ENCODE measurements at regions not wholly inside any gene's neighbourhood (a gene's known extent, or its start where the extent isn't known, plus 50 kb on each side); places are given as distances from the start of the nearest gene placed in this dataset.
"Not testable (repeated sequence)": the region's sequence is repeated elsewhere in the genome, so short reads cannot be mapped to it uniquely, and the experiment has no call there.

DNA sequence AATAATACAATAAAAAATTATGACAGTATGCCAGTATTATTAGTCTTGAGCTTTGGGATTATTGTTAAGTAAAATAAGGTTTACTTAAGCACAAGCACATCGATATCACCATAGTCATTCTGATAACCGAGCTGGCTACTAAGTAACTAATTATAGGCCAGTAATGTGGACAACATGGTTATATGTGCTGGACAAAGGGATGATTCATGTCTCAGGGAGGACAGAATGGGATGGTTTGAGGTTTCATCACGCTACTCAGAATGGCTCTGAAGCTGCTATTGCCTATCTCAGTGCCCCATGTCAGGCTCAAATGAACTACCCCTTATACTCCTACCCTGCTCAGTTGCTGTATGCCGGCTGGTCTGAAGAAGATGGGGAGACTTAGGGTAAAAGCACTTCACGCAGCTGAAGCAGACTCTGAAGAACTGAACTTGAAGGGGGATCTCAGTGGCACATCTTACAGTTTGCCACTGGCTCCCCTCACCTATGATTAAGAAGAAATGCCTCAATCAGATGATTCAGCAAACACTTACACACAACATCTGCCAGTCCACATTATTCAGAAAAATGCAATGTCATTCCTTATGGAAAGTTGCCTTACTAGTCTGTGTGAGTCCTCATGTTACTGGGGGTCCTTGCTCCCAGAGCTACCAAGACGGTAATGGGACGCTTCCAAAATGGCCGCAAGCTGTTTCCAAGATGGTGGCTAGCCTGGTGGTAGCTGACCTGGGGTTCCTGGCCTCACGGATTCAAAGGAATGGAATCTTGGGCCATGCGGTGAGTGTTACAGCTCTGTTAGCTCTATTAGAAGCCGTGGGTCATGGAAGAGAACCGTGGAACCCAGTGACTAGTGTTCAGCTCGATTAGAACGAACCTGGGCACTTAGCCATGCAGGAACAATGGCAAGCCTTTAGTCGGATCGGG lies 1098.6 kb downstream of the TAF11L14 start:
- no peak for DNase-seq
- in situ Hi-C loops (cut with HindIII; ENCODE audit: low pct_ligation_motif_present, low sequenced_read_pairs) = no loop called here
- Histone ChIP-seq H3K27ac (no peak overlapping the region), H3K36me3 (replicated peaks) (no peaks in the 10 kb centered on the region), H3K4me3 (ENCODE audit: low read depth, low read length) (no peak overlapping the region), H3K27me3 (replicated peaks) (no peaks in the 10 kb centered on the region)
- no peak for TF ChIP-seq CTCF (IDR thresholded peaks at IDR 0.05; ENCODE audit: low read depth, low read length, missing control alignments)

DNA sequence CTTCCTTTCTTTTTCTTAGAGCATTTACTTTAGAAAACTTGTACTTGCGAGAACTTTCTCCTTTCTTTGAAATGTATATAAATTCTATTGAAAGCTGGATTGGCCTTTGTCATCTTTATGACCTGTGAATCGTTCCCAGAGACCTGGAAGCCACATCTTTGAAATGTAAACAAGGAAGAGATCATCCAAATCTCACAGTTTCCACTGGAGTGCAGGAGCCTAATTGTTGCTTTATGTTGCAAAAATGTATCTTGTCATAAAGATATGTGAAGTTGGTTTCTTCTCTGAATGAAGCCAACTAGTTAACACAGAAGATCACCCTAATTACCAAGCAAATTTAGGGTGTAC lies 1101.8 kb downstream of the TAF11L14 start:
- Histone ChIP-seq H3K27ac (no peak overlapping the region), H3K4me3 (ENCODE audit: low read depth, low read length) (no peak overlapping the region), H3K27me3 (replicated peaks) (no peaks in the 10 kb centered on the region), H3K36me3 (replicated peaks) (no peaks in the 10 kb centered on the region)
- no peak for TF ChIP-seq CTCF (IDR thresholded peaks at IDR 0.05; ENCODE audit: low read depth, low read length, missing control alignments)
- in situ Hi-C loops (cut with HindIII; ENCODE audit: low pct_ligation_motif_present, low sequenced_read_pairs) = no loop called here
- no peak for DNase-seq

- DNase-seq; in situ Hi-C loops (cut with HindIII; ENCODE audit: low pct_ligation_motif_present, low sequenced_read_pairs); H3K27ac ChIP-seq: not testable (repeated sequence)
Measured at GRCh38 chr5:18736736-18737135, 1102.5 kb downstream of the TAF11L14 start.

DNA sequence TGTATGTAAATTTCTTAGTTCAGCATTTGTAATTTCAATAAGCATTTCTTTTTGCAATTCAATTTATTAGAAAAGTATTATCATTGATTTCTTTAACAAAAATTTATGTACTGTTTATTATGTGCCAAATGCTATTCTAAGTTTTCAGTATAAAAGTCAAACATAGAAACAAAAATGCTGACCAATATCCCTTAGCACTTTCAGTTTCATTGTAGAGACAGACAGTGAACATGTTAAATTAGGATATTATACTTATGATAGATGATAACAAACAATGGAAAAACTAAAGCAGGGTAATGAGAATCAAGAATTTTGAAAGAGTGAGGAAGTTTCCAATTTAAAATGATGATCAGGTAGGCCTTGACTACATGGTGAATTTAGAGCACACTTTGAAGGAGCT lies 1106.0 kb downstream of the TAF11L14 start:
- Histone ChIP-seq H3K27me3 (replicated peaks) (no peaks in the 10 kb centered on the region), H3K4me3 (ENCODE audit: low read depth, low read length) (no peak overlapping the region), H3K36me3 (replicated peaks) (no peaks in the 10 kb centered on the region), H3K27ac (no peak overlapping the region)
- no peak for DNase-seq
- no peak for TF ChIP-seq CTCF (IDR thresholded peaks at IDR 0.05; ENCODE audit: low read depth, low read length, missing control alignments)
- in situ Hi-C loops (cut with HindIII; ENCODE audit: low pct_ligation_motif_present, low sequenced_read_pairs) = no loop called here

More at GRCh38 chr5:18736736-18737135, 1102.5 kb downstream of the TAF11L14 start:
- not testable (repeated sequence) for H3K36me3 ChIP-seq (replicated peaks); H3K27me3 ChIP-seq (replicated peaks); H3K4me3 ChIP-seq (ENCODE audit: low read depth, low read length)

- H3K36me3 ChIP-seq (replicated peaks) = no peaks in the 10 kb centered on the region
- no peak overlapping the region for H3K4me3 ChIP-seq (ENCODE audit: low read depth, low read length)
- in situ Hi-C loops (cut with HindIII; ENCODE audit: low pct_ligation_motif_present, low sequenced_read_pairs) = no loop called here
- no peak overlapping the region for H3K27ac ChIP-seq
- DNase-seq = no peak
- no peak for TF ChIP-seq CTCF (IDR thresholded peaks at IDR 0.05; ENCODE audit: low read depth, low read length, missing control alignments)
- no peaks in the 10 kb centered on the region for H3K27me3 ChIP-seq (replicated peaks)
Measured at GRCh38 chr5:18742830-18743229, 1108.6 kb downstream of the TAF11L14 start.

- Histone ChIP-seq H3K27ac (no peak overlapping the region), H3K36me3 (replicated peaks) (no peaks in the 10 kb centered on the region), H3K4me3 (ENCODE audit: low read depth, low read length) (no peak overlapping the region), H3K27me3 (replicated peaks) (no peaks in the 10 kb centered on the region)
- no peak for TF ChIP-seq CTCF (IDR thresholded peaks at IDR 0.05; ENCODE audit: low read depth, low read length, missing control alignments)
- in situ Hi-C loops (cut with HindIII; ENCODE audit: low pct_ligation_motif_present, low sequenced_read_pairs) = no loop called here
- no peak for DNase-seq
Measured at GRCh38 chr5:18744441-18744840, 1110.2 kb downstream of the TAF11L14 start.
